Omental fat pad (tissue), 3 donors: ENCODE measurements at regions not wholly inside any gene's neighbourhood (a gene's known extent, or its start where the extent isn't known, plus 50 kb on each side); places are given as distances from the start of the nearest gene placed in this dataset.

Experiments used
- ATAC-seq: fragments of 150-250 bp; one replicate; pipeline ENCODE4 v1.9.1; 2016; ENCODE audit warnings: mild to moderate bottlenecking, moderate library complexity; ENCODE audit not compliant: low FRiP score
- DNase-seq: peaks from one replicate; pipeline ENCODE4 v3.0.0-alpha.2; 2019; ENCODE audit warnings: low spot score
- CTCF ChIP-seq, 3 donors: fragments of 450-650 bp; IDR thresholded peaks; one replicate each; pipeline ENCODE4 v1.5.1; 2016 to 2017; ENCODE audit warnings: antibody characterized with exemption in 3 of 3, mild to moderate bottlenecking in 3 of 3, moderate library complexity in 2 of 3

DNA sequence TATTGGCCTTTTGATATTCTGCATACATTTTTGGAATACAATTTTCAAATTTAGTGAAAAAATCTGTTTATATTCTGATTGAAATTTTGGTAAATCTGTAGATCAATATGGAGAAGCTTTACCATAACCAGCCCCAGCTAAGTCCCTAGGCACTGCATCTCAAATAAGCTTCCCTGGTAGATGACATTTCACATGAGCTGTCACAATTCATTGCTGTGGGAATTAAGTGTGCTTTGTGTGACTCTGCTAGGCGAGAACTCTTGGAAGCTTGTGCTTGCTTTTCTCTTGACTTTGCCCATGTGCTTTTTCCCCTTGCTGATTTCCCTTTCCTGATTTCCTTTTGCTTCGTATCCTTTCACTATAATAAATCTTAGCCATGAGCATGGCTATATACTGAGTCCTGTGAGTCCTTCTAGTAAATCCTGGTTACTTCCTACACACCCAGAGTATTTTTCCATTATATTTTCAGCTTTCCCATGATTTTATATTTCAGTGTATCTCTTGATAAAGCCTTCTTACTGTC lies 166.5 kb upstream of the MMS22L start:
- no peak for DNase-seq
- TF ChIP-seq CTCF (IDR thresholded peaks at IDR 0.05) = no peak
- ATAC-seq = no peak

- no peak for TF ChIP-seq CTCF (IDR thresholded peaks at IDR 0.05)
- DNase-seq (no peak), ATAC-seq (no peak)
Observed at GRCh38 chr6:97450087-97450486, 167.1 kb upstream of the MMS22L start.

- no peak for ATAC-seq
- no peak for TF ChIP-seq CTCF (IDR thresholded peaks at IDR 0.05)
- no peak for DNase-seq
Observed at GRCh38 chr6:97456070-97456469, 173.1 kb upstream of the MMS22L start.

- DNase-seq (no peak), ATAC-seq (no peak)
- TF ChIP-seq CTCF (IDR thresholded peaks at IDR 0.05) = no peak
Observed at GRCh38 chr6:97459535-97459934, 176.5 kb upstream of the MMS22L start.

GRCh38 chr6:97459986-97460385 lies 177.0 kb upstream of the MMS22L start:
- DNase-seq (no peak), ATAC-seq (no peak)
- TF ChIP-seq CTCF (IDR thresholded peaks at IDR 0.05) = no peak

DNA sequence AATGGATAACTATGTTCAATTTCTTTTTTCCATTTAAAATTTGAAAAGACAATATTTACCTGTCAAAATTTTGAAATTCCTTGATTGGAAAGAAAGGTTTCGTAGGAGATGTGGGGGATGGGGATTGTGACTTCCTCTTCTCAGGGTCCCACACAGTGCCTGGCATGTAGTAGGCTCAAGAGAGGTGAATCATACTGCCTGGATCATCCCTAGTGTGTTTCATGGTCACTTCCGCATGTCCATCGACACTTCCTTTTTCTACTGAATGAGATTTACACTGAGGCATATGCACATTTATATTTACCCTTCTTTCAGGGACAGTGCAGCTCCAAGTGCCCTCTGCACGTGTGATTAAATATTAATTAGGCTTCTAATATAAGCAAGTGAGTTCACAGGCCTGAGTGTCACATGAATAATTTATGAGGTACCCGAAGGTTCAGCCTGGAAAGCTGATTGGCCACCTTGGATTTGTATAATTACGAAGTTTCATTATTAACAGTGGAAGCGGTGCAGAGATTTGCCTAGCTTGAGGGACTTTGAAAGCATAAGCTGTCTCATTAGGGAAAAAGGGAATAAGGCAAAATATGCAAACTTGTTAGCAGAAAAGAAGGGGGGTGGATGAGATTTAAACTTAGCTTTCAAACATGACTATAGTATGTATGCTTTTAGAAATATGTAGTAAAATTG lies 177.5 kb upstream of the MMS22L start:
- ATAC-seq (no peak), DNase-seq (no peak)
- no peak for TF ChIP-seq CTCF (IDR thresholded peaks at IDR 0.05)

- TF ChIP-seq CTCF (IDR thresholded peaks at IDR 0.05) = no peak
- ATAC-seq = no peak
- DNase-seq = no peak
Observed at GRCh38 chr6:97461218-97461617, 178.2 kb upstream of the MMS22L start.
